SK-N-SH (cell line): ENCODE measurements at regions not wholly inside any gene's neighbourhood (a gene's known extent, or its start where the extent isn't known, plus 50 kb on each side); places are given as distances from the start of the nearest gene placed in this dataset.

Experiments
- CTCF ChIA-PET: fragments of 300-600, 350-600 bp; formaldehyde crosslinking; extraction: SDS; loops from one replicate; lab custom pipeline; 2021; lab: Yijun Ruan, JAX
- POLR2A ChIA-PET: fragments of 350-600 bp; sonication (Branson Sonifier 250); formaldehyde crosslinking; extraction: SDS; loops from one replicate; lab custom pipeline; 2020; ENCODE audit warnings: antibody characterized with exemption, inconsistent platforms; lab: Yijun Ruan, JAX
- DNase-seq: peaks from one replicate; pipeline ENCODE4 v3.0.0; 2012
- H2AFZ ChIP-seq: fragments of 200-600 bp; sonication (generic); 2 replicates; pipeline ENCODE4 v1.8.1; 2016; ENCODE audit warnings: antibody characterized with exemption, mild to moderate bottlenecking, low read depth
- H3F3A ChIP-seq: fragments of 200-600 bp; sonication (generic); replicated peaks from 2 replicates; pipeline ENCODE3; 2016; ENCODE audit warnings: antibody characterized with exemption, mild to moderate bottlenecking; ENCODE audit not compliant: insufficient read depth
- H3K27ac ChIP-seq, 2 experiments: fragments of 200-500 bp in 1 of 2; fragments of 200-600 bp in 1 of 2; sonication (Bioruptor generic) in 1 of 2; sonication (generic), shearing (Covaris generic) in 1 of 2; 2 replicates each; pipeline versions ENCODE4 v1.5.1 to v1.6.1; 2014 to 2016; ENCODE audit warnings: low read depth in 2 of 2, inconsistent platforms in 1 of 2, low read length in 1 of 2, mild to moderate bottlenecking in 1 of 2, mixed read lengths in 1 of 2
- H3K27me3 ChIP-seq: fragments of 200-600 bp; sonication (generic), shearing (Covaris generic); 2 replicates; pipeline ENCODE4 v1.6.1; 2016; ENCODE audit warnings: mixed run types; ENCODE audit not compliant: insufficient read depth
- H3K36me3 ChIP-seq, 2 experiments: fragments of 200-500 bp in 1 of 2; fragments of 200-600 bp in 1 of 2; sonication (Bioruptor generic) in 1 of 2; sonication (generic) in 1 of 2; replicated peaks in 1 of 2; 2 replicates each; pipeline versions ENCODE3 to v1.5.1; 2014 to 2016; ENCODE audit warnings: low read length in 1 of 2, mild to moderate bottlenecking in 1 of 2; ENCODE audit not compliant: insufficient read depth in 2 of 2, control insufficient read depth in 1 of 2
- H3K4me1 ChIP-seq, 2 experiments: fragments of 200-500 bp in 1 of 2; fragments of 200-600 bp in 1 of 2; sonication (Bioruptor generic) in 1 of 2; sonication (generic), shearing (Covaris generic) in 1 of 2; 2 replicates each; pipeline versions ENCODE4 v1.5.1 to v1.6.1; 2014 to 2016; ENCODE audit warnings: low read depth in 1 of 2, low read length in 1 of 2, mixed run types in 1 of 2; ENCODE audit not compliant: insufficient read depth in 2 of 2, control insufficient read depth in 1 of 2
- H3K4me2 ChIP-seq: fragments of 200-600 bp; sonication (generic), shearing (Covaris generic); 2 replicates; pipeline ENCODE4 v1.6.1; 2017; ENCODE audit warnings: mixed run types
- H3K4me3 ChIP-seq, 2 experiments: fragments of 200-500 bp in 1 of 2; fragments of 200-600 bp in 1 of 2; sonication (Bioruptor generic) in 1 of 2; sonication (generic), shearing (Covaris generic) in 1 of 2; 2 replicates each; pipeline versions ENCODE4 v1.5.1 to v1.8.1; 2014 to 2016; ENCODE audit warnings: low read depth in 2 of 2, inconsistent platforms in 1 of 2, low read length in 1 of 2, mild to moderate bottlenecking in 1 of 2, mixed read lengths in 1 of 2, moderate library complexity in 1 of 2
- H3K79me2 ChIP-seq: fragments of 200-600 bp; sonication (generic); 2 replicates; pipeline ENCODE4 v1.8.1; 2017; ENCODE audit warnings: mild to moderate bottlenecking; ENCODE audit not compliant: insufficient read depth
- H3K9ac ChIP-seq: fragments of 200-600 bp; sonication (generic); 2 replicates; pipeline ENCODE4 v1.6.1; 2017; ENCODE audit warnings: mixed run types
- H3K9me2 ChIP-seq: fragments of 200-600 bp; sonication (generic); 2 replicates; pipeline ENCODE4 v1.6.1; 2017; ENCODE audit warnings: mixed run types
- H3K9me3 ChIP-seq: fragments of 200-600 bp; sonication (generic); 2 replicates; pipeline ENCODE4 v1.6.1; 2017; ENCODE audit warnings: mixed run types, mild to moderate bottlenecking, moderate library complexity
- H4K20me1 ChIP-seq: fragments of 200-600 bp; sonication (generic); 2 replicates; pipeline ENCODE4 v1.6.1; 2017; ENCODE audit warnings: mild to moderate bottlenecking, mixed run types; ENCODE audit not compliant: insufficient read depth
- CTCF ChIP-seq: fragments of 200-600 bp; sonication (generic); IDR thresholded peaks from 2 replicates; pipeline ENCODE4 v1.6.1; 2017; ENCODE audit warnings: antibody characterized with exemption, mild to moderate bottlenecking, moderate library complexity
- ELF1 ChIP-seq: IDR thresholded peaks from 2 replicates; pipeline ENCODE4 v1.4.0; 2012
- EP300 ChIP-seq, 2 experiments: IDR thresholded peaks; 2 replicates each; pipeline versions ENCODE4 v1.4.0 to v1.6.1; 2012; ENCODE audit warnings: borderline replicate concordance in 1 of 2, low read depth in 1 of 2, low read length in 1 of 2
- GATA2 ChIP-seq: sonication (generic); formaldehyde crosslinking; IDR thresholded peaks from 2 replicates; pipeline ENCODE4 v1.5.0; 2020; ENCODE audit warnings: mild to moderate bottlenecking, missing genetic modification reagents
- NFIC ChIP-seq: IDR thresholded peaks from 2 replicates; pipeline ENCODE4 v1.4.0; 2012; ENCODE audit warnings: borderline replicate concordance
- NRF1 ChIP-seq: IDR thresholded peaks from 2 replicates; pipeline ENCODE4 v1.6.1; 2012; ENCODE audit warnings: low read depth, mild to moderate bottlenecking, low read length
- SIN3A ChIP-seq: IDR thresholded peaks from 2 replicates; pipeline ENCODE4 v1.6.1; 2012; ENCODE audit warnings: low read depth, mild to moderate bottlenecking, low read length, moderate library complexity, borderline replicate concordance
- SMC3 ChIP-seq: IDR thresholded peaks from 2 replicates; pipeline ENCODE4 v1.6.1; 2012; ENCODE audit warnings: low read depth, low read length, improper control_type of control experiment
- TAF1 ChIP-seq: IDR thresholded peaks from 2 replicates; pipeline ENCODE4 v1.6.1; 2012; ENCODE audit warnings: low read depth, mild to moderate bottlenecking, low read length, moderate library complexity, borderline replicate concordance
- TCF12 ChIP-seq: IDR thresholded peaks from 2 replicates; pipeline ENCODE4 v1.4.0; 2012
- TEAD4 ChIP-seq: IDR thresholded peaks from 2 replicates; pipeline ENCODE4 v1.4.0; 2012; ENCODE audit warnings: mild to moderate bottlenecking, borderline replicate concordance; ENCODE audit not compliant: insufficient read depth
- USF2 ChIP-seq: fragments of 150-350 bp; IDR thresholded peaks from 2 replicates; pipeline ENCODE4 v1.6.1; 2017; ENCODE audit warnings: antibody characterized with exemption, low read length, low read depth, borderline replicate concordance
- WGBS: methylation state at CpG from one replicate; pipeline ENCODE4 v1.1.6; 2017; ENCODE audit warnings: low lambda C conversion rate; 5-methylcytosine and 5-hydroxymethylcytosine counted together
- TF ChIP-seq, protein P1 (sequence below): IDR thresholded peaks from 2 replicates; pipeline ENCODE4; 2012

GRCh38 chr5:174234388-174234787 is 188.9 kb downstream of the NSG2 start:
- H3K9ac ChIP-seq, result no peak overlapping the region
- WGBS, result 74% methylated on average over 8 of the region's 8 CpGs
- no peak for TF ChIP-seq SIN3A
- TF ChIP-seq TEAD4, result no peak
- TF ChIP-seq NFIC, result no peak
- TF ChIP-seq GATA2, result no peak
- no peak for TF ChIP-seq TAF1
- no peak for TF ChIP-seq TCF12
- TF ChIP-seq CTCF, result no peak
- no peak for TF ChIP-seq ELF1
- TF ChIP-seq EP300 (IDR thresholded peaks at IDR 0.05; ENCODE audit: borderline replicate concordance in 1 of 2, low read depth in 1 of 2, low read length in 1 of 2), result no peak
- TF ChIP-seq NRF1, result no peak
- no peak for TF ChIP-seq SMC3
- TF ChIP-seq USF2, result no peak
- TF ChIP-seq, protein P1, sequence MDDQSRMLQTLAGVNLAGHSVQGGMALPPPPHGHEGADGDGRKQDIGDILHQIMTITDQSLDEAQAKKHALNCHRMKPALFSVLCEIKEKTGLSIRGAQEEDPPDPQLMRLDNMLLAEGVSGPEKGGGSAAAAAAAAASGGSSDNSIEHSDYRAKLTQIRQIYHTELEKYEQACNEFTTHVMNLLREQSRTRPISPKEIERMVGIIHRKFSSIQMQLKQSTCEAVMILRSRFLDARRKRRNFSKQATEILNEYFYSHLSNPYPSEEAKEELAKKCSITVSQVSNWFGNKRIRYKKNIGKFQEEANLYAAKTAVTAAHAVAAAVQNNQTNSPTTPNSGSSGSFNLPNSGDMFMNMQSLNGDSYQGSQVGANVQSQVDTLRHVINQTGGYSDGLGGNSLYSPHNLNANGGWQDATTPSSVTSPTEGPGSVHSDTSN, result no peak
- POLR2A ChIA-PET, result no interaction called here
- H3K27me3 ChIP-seq, result no peaks in the 10 kb centered on the region
- no peaks in the 10 kb centered on the region for H3K79me2 ChIP-seq
- no peaks in the 10 kb centered on the region for H3K9me2 ChIP-seq
- H3K27ac ChIP-seq, result peak overlapping the region in 1 of 2 experiments; percentile 95; a peak in 2 of 4 replicates
- no peak for DNase-seq
- H2AFZ ChIP-seq, result no peak overlapping the region
- CTCF ChIA-PET, result interaction anchor here (1.3 to 3.1 kb wide), 5 partner anchors 11 to 189 kb away, joined by 4 to 15 read pairs (median 6); partner anchors contain the start of gene NSG2
- no peaks in the 10 kb centered on the region for H4K20me1 ChIP-seq
- no peak overlapping the region for H3K4me2 ChIP-seq
- H3F3A ChIP-seq, result peaks cover 9% of the 10 kb centered on the region
- no peaks in the 10 kb centered on the region for H3K9me3 ChIP-seq
- no peaks in the 10 kb centered on the region for H3K36me3 ChIP-seq
- H3K4me3 ChIP-seq, result no peak overlapping the region
- H3K4me1 ChIP-seq, result peaks cover 0 to 36% of the 10 kb centered on the region in 2 experiments; a peak in 2 of 4 replicates
